ENCODE measurements at regions not wholly inside any gene's neighbourhood (a gene's known extent, or its start where the extent isn't known, plus 50 kb on each side); places are given as distances from the start of the nearest gene placed in this dataset.

- H3K9me3 ChIP-seq (ENCODE audit: low read length) = no peaks in the 10 kb centered on the region
- H3K79me2 ChIP-seq (replicated peaks; ENCODE audit: insufficient read depth, low read length) = no peaks in the 10 kb centered on the region
- H3K36me3 ChIP-seq (ENCODE audit: insufficient read depth, low read length) = no peaks in the 10 kb centered on the region
Observed at GRCh38 chr1:238927899-238928298, 458.5 kb upstream of the CHRM3 start.

DNA sequence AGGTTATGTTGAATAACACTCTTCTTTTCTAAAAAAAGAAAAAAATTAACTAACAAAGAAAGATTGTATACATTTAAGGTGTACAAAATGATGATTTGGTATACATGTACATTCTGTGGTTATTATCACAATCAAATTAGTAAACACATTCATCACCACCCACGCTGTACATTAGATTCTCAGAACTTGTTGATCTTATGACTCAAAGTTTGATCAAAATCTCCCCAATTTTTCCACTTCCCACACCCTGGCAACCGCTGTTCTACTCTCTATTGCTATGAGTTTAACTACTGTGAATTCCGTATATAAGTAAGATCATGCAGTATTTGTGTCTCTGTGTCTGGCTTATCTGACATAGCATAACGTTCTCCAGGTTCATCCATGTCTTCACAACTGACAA is 469.5 kb upstream of the CHRM3 start:
- no peaks in the 10 kb centered on the region for H3K79me2 ChIP-seq (replicated peaks; ENCODE audit: insufficient read depth, low read length)
- H3K9me2 ChIP-seq (ENCODE audit: insufficient read depth, low read length) = no peaks in the 10 kb centered on the region
- H2AFZ ChIP-seq (ENCODE audit: low read depth, low read length) = no peak overlapping the region
- no peak overlapping the region for H3K9ac ChIP-seq (ENCODE audit: low read length)
- H3K27me3 ChIP-seq (ENCODE audit: insufficient read depth, low read depth, low read length) = no peaks in the 10 kb centered on the region
- no peaks in the 10 kb centered on the region for H3K9me3 ChIP-seq (ENCODE audit: low read length)
- no peaks in the 10 kb centered on the region for H3K36me3 ChIP-seq (ENCODE audit: insufficient read depth, low read length)
- H3K27ac ChIP-seq (ENCODE audit: low read length) = no peak overlapping the region
- no peak overlapping the region for H3K4me3 ChIP-seq (ENCODE audit: low read length)
- no peak overlapping the region for H3K4me2 ChIP-seq (ENCODE audit: low read length)
- no peaks in the 10 kb centered on the region for H3F3A ChIP-seq (ENCODE audit: insufficient read depth, low read length, poor library complexity, severe bottlenecking)
- H4K20me1 ChIP-seq (ENCODE audit: insufficient read depth) = no peaks in the 10 kb centered on the region
- TF ChIP-seq EP300 (conservative IDR thresholded peaks at IDR 0.05; ENCODE audit: poor library complexity, severe bottlenecking) (no peak), MXI1 (conservative IDR thresholded peaks at IDR 0.05; ENCODE audit: poor library complexity, severe bottlenecking) (no peak), SMC3 (conservative IDR thresholded peaks at IDR 0.05; ENCODE audit: poor library complexity) (no peak), REST (IDR thresholded peaks at IDR 0.05; ENCODE audit: borderline replicate concordance) (no peak), CTCF (IDR thresholded peaks at IDR 0.05; ENCODE audit: poor library complexity, severe bottlenecking) (no peak), POLR2AphosphoS5 (IDR thresholded peaks at IDR 0.05) (no peak), TAF1 (IDR thresholded peaks at IDR 0.05; ENCODE audit: low read depth) (no peak), RAD21 (conservative IDR thresholded peaks at IDR 0.05) (no peak)

More at GRCh38 chr1:238927899-238928298, 458.5 kb upstream of the CHRM3 start:
- no peak overlapping the region for H3K4me3 ChIP-seq (ENCODE audit: low read length)
- H4K20me1 ChIP-seq (ENCODE audit: insufficient read depth) = no peaks in the 10 kb centered on the region
- H3K4me2 ChIP-seq (ENCODE audit: low read length) = no peak overlapping the region
- no peaks in the 10 kb centered on the region for H3K9me2 ChIP-seq (ENCODE audit: insufficient read depth, low read length)
- H3K27ac ChIP-seq (ENCODE audit: low read length) = no peak overlapping the region
- no peak for TF ChIP-seq CTCF (IDR thresholded peaks at IDR 0.05; ENCODE audit: poor library complexity, severe bottlenecking)
- no peak for TF ChIP-seq POLR2AphosphoS5 (IDR thresholded peaks at IDR 0.05)
- TF ChIP-seq EP300 (conservative IDR thresholded peaks at IDR 0.05; ENCODE audit: poor library complexity, severe bottlenecking) = no peak
- TF ChIP-seq RAD21 (conservative IDR thresholded peaks at IDR 0.05) = no peak
- TF ChIP-seq MXI1 (conservative IDR thresholded peaks at IDR 0.05; ENCODE audit: poor library complexity, severe bottlenecking) = no peak
- no peak for TF ChIP-seq TAF1 (IDR thresholded peaks at IDR 0.05; ENCODE audit: low read depth)
- TF ChIP-seq EZH2 (IDR thresholded peaks at IDR 0.05; ENCODE audit: borderline replicate concordance, insufficient read depth, low read length, poor library complexity, severe bottlenecking) = no peak
- no peak for TF ChIP-seq REST (IDR thresholded peaks at IDR 0.05; ENCODE audit: borderline replicate concordance)
- H3K9ac ChIP-seq (ENCODE audit: low read length) = no peak overlapping the region
- no peaks in the 10 kb centered on the region for H3F3A ChIP-seq (ENCODE audit: insufficient read depth, low read length, poor library complexity, severe bottlenecking)
- no peak overlapping the region for H2AFZ ChIP-seq (ENCODE audit: low read depth, low read length)
- no peaks in the 10 kb centered on the region for H3K27me3 ChIP-seq (ENCODE audit: insufficient read depth, low read depth, low read length)

Measured in neural cell (in vitro differentiated cells).